ENCODE measurements at regions not wholly inside any gene's neighbourhood (a gene's known extent, or its start where the extent isn't known, plus 50 kb on each side); places are given as distances from the start of the nearest gene placed in this dataset.

DNA sequence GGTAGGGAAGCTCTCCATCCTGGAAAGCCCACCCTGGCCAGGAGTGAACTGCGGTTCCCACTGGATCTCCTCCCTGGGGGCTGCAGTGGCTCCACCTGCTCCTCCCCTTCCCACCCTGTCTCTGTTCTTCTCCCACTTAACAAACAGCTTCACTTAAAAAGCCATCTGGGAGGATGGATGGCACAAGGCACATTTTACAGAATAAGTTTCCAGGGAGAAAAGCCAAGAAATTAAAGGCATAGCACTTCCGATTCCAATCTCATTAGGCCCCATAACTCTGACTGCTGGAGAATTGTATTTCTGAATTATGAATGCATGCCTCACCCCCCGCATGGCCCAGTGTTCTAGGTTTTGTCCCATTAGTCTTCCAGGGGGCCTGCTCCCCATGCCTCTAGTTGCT is 718.3 kb downstream of the PTPRU start:
- H3K27me3 Mint-ChIP-seq = no peaks in the 10 kb centered on the region
- no peaks in the 10 kb centered on the region for H3K36me3 Mint-ChIP-seq (ENCODE audit: low read depth)
- H3K9me3 Mint-ChIP-seq = no peaks in the 10 kb centered on the region
- no peak overlapping the region for H3K27ac Mint-ChIP-seq
- no peak for DNase-seq
- no peak overlapping the region for H3K4me3 Mint-ChIP-seq
- H3K4me1 Mint-ChIP-seq = no peaks in the 10 kb centered on the region
- intact Hi-C loops (cut with micrococcal nuclease) = no loop called here

GRCh38 chr1:29953961-29954360 is 717.6 kb downstream of the PTPRU start:
- Mint-ChIP-seq H3K4me3 (no peak overlapping the region), H3K9me3 (no peaks in the 10 kb centered on the region), H3K4me1 (no peaks in the 10 kb centered on the region), H3K27me3 (no peaks in the 10 kb centered on the region), H3K36me3 (ENCODE audit: low read depth) (no peaks in the 10 kb centered on the region), H3K27ac (no peak overlapping the region)
- DNase-seq = no peak
- intact Hi-C loops (cut with micrococcal nuclease) = no loop called here

DNA sequence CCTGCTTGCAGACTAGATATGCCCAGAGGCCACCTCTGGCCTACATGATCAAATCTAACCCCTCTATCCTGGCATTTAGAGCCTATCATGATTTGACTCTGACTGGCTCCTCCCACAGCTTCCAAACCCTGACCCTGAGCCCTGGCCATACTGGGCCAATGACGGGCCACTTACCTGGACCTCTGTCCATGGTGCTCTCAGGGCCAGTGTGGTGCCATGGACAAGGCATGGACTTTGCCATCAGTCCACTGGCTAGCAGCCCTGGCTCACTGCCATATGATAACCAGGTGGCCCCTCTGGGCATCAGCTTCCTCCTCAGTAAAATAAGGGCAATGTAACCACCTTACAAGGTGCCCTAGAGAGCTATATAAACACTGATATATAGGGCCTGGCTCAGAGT is 713.4 kb downstream of the PTPRU start:
- H3K36me3 Mint-ChIP-seq (ENCODE audit: low read depth) = no peaks in the 10 kb centered on the region
- H3K4me1 Mint-ChIP-seq = no peaks in the 10 kb centered on the region
- intact Hi-C loops (cut with micrococcal nuclease) = no loop called here
- H3K9me3 Mint-ChIP-seq = no peaks in the 10 kb centered on the region
- no peak overlapping the region for H3K4me3 Mint-ChIP-seq
- DNase-seq = no peak
- peaks cover 4% of the 10 kb centered on the region for H3K27me3 Mint-ChIP-seq
- no peak overlapping the region for H3K27ac Mint-ChIP-seq

- no peak overlapping the region for H3K27ac Mint-ChIP-seq
- H3K36me3 Mint-ChIP-seq (ENCODE audit: low read depth) = no peaks in the 10 kb centered on the region
- DNase-seq = no peak
- H3K9me3 Mint-ChIP-seq = no peaks in the 10 kb centered on the region
- no peak overlapping the region for H3K4me3 Mint-ChIP-seq
- no peaks in the 10 kb centered on the region for H3K4me1 Mint-ChIP-seq
- H3K27me3 Mint-ChIP-seq = peaks cover 4% of the 10 kb centered on the region
- intact Hi-C loops (cut with micrococcal nuclease) = no loop called here
Observed at GRCh38 chr1:29948581-29948980, 712.3 kb downstream of the PTPRU start.

- H3K9me3 Mint-ChIP-seq = no peaks in the 10 kb centered on the region
- no peaks in the 10 kb centered on the region for H3K4me1 Mint-ChIP-seq
- no peak for DNase-seq
- no peak overlapping the region for H3K4me3 Mint-ChIP-seq
- intact Hi-C loops (cut with micrococcal nuclease) = no loop called here
- H3K27ac Mint-ChIP-seq = no peak overlapping the region
- H3K27me3 Mint-ChIP-seq = peaks cover 4% of the 10 kb centered on the region
- no peaks in the 10 kb centered on the region for H3K36me3 Mint-ChIP-seq (ENCODE audit: low read depth)
Observed at GRCh38 chr1:29946057-29946456, 709.7 kb downstream of the PTPRU start.

DNA sequence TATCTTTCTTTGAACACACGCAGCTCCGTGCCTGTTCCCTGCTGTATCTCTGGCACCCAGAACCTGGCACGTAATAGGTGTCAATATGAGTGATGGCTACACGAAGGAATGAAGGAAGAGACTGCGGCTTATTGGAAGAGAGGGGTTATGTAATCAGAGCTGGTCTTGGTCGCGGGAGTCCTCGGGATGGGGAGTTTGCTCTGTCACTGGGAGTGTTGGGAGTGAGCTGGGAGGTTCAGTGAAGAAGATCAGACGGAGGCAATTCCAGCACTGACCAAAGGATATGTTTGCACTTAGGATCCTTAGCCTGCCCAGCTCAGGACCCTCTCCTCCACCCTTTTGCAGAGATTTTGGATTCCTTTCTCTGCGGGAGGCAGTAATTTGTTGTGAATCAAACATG is 709.1 kb downstream of the PTPRU start:
- Mint-ChIP-seq H3K9me3 (no peaks in the 10 kb centered on the region), H3K36me3 (ENCODE audit: low read depth) (no peaks in the 10 kb centered on the region), H3K4me3 (no peak overlapping the region), H3K27ac (no peak overlapping the region), H3K4me1 (no peaks in the 10 kb centered on the region), H3K27me3 (peaks cover 4% of the 10 kb centered on the region)
- no peak for DNase-seq
- intact Hi-C loops (cut with micrococcal nuclease) = no loop called here

- intact Hi-C loops (cut with micrococcal nuclease) = no loop called here
- Mint-ChIP-seq H3K4me3 (no peak overlapping the region), H3K4me1 (no peaks in the 10 kb centered on the region), H3K27ac (no peak overlapping the region), H3K9me3 (no peaks in the 10 kb centered on the region), H3K27me3 (peaks cover 4% of the 10 kb centered on the region), H3K36me3 (ENCODE audit: low read depth) (no peaks in the 10 kb centered on the region)
- DNase-seq = no peak
Observed at GRCh38 chr1:29944253-29944905, 708.1 kb downstream of the PTPRU start.

GRCh38 chr1:29943034-29943433 is 706.7 kb downstream of the PTPRU start:
- Mint-ChIP-seq H3K27ac (no peak overlapping the region), H3K4me3 (no peak overlapping the region), H3K9me3 (no peaks in the 10 kb centered on the region), H3K27me3 (peaks cover 2% of the 10 kb centered on the region), H3K4me1 (no peaks in the 10 kb centered on the region), H3K36me3 (ENCODE audit: low read depth) (no peaks in the 10 kb centered on the region)
- DNase-seq = no peak
- intact Hi-C loops (cut with micrococcal nuclease) = no loop called here

- DNase-seq = no peak
- H3K27ac Mint-ChIP-seq = no peak overlapping the region
- intact Hi-C loops (cut with micrococcal nuclease) = no loop called here
- H3K27me3 Mint-ChIP-seq = no peaks in the 10 kb centered on the region
- no peaks in the 10 kb centered on the region for H3K4me1 Mint-ChIP-seq
- no peak overlapping the region for H3K4me3 Mint-ChIP-seq
- no peaks in the 10 kb centered on the region for H3K9me3 Mint-ChIP-seq
- no peaks in the 10 kb centered on the region for H3K36me3 Mint-ChIP-seq (ENCODE audit: low read depth)
Observed at GRCh38 chr1:29939079-29939478, 702.8 kb downstream of the PTPRU start.

- H3K9me3 Mint-ChIP-seq = no peaks in the 10 kb centered on the region
Observed at GRCh38 chr1:29937356-29937755, 701.0 kb downstream of the PTPRU start.

GRCh38 chr1:29936031-29936544 is 699.8 kb downstream of the PTPRU start:
- H3K4me1 Mint-ChIP-seq = no peaks in the 10 kb centered on the region

More at GRCh38 chr1:29937356-29937755, 701.0 kb downstream of the PTPRU start:
- no peak for DNase-seq
- Mint-ChIP-seq H3K27ac (no peak overlapping the region), H3K36me3 (ENCODE audit: low read depth) (no peaks in the 10 kb centered on the region), H3K27me3 (no peaks in the 10 kb centered on the region), H3K4me1 (no peaks in the 10 kb centered on the region), H3K4me3 (no peak overlapping the region)
- intact Hi-C loops (cut with micrococcal nuclease) = no loop called here

DNA sequence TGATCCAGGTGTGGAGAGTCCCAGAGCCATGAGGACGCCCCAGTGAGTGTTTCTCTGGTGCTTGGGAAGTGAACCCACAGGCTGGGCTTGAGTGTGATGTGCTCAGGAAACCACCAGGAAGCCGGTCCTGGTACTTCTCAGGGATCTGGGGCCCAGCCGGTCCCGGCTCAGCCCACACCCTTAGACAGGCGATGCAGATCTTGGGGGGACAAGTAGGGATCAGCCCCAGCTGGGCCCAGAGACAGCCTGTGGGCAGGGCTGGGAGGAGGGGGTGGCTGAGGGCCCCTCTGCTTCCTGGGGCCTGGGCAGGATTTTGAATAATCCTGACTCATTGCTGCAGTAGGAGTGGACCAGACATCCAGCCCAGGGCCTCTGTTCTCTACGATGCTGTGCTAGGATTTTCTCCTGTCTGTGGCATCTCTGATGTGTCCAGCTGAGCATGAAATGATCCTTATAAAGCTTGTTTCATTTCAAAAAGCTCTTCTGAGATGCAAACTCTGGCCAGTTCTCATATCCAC is 698.0 kb downstream of the PTPRU start:
- no peak for DNase-seq
- no peaks in the 10 kb centered on the region for H3K4me1 Mint-ChIP-seq
- intact Hi-C loops (cut with micrococcal nuclease) = no loop called here
- H3K27ac Mint-ChIP-seq = no peak overlapping the region
- H3K27me3 Mint-ChIP-seq = no peaks in the 10 kb centered on the region
- H3K36me3 Mint-ChIP-seq (ENCODE audit: low read depth) = no peaks in the 10 kb centered on the region
- no peaks in the 10 kb centered on the region for H3K9me3 Mint-ChIP-seq
- no peak overlapping the region for H3K4me3 Mint-ChIP-seq

More at GRCh38 chr1:29936031-29936544, 699.8 kb downstream of the PTPRU start:
- Mint-ChIP-seq H3K36me3 (ENCODE audit: low read depth) (no peaks in the 10 kb centered on the region), H3K9me3 (no peaks in the 10 kb centered on the region), H3K4me3 (no peak overlapping the region), H3K27me3 (no peaks in the 10 kb centered on the region), H3K27ac (no peak overlapping the region)
- intact Hi-C loops (cut with micrococcal nuclease) = no loop called here
- DNase-seq = no peak

- DNase-seq = no peak
- intact Hi-C loops (cut with micrococcal nuclease) = no loop called here
- Mint-ChIP-seq H3K36me3 (ENCODE audit: low read depth) (no peaks in the 10 kb centered on the region), H3K9me3 (no peaks in the 10 kb centered on the region), H3K27ac (no peak overlapping the region), H3K27me3 (no peaks in the 10 kb centered on the region), H3K4me1 (no peaks in the 10 kb centered on the region), H3K4me3 (no peak overlapping the region)
Observed at GRCh38 chr1:29933067-29933466, 696.7 kb downstream of the PTPRU start.

- no peak overlapping the region for H3K4me3 Mint-ChIP-seq
- no peak for DNase-seq
- intact Hi-C loops (cut with micrococcal nuclease) = no loop called here
- no peaks in the 10 kb centered on the region for H3K36me3 Mint-ChIP-seq (ENCODE audit: low read depth)
- no peaks in the 10 kb centered on the region for H3K9me3 Mint-ChIP-seq
- H3K27ac Mint-ChIP-seq = no peak overlapping the region
- no peaks in the 10 kb centered on the region for H3K27me3 Mint-ChIP-seq
- no peaks in the 10 kb centered on the region for H3K4me1 Mint-ChIP-seq
Observed at GRCh38 chr1:29932626-29933025, 696.3 kb downstream of the PTPRU start.

All from activated CD4-positive, alpha-beta T cell treated with anti-CD3 and anti-CD28 coated beads, Interleukin-2, amount 10 ng/mL, durations not matched to agents 24 days and 14 days (primary cell).